Ovary (tissue), 3 donors: ENCODE measurements at regions not wholly inside any gene's neighbourhood (a gene's known extent, or its start where the extent isn't known, plus 50 kb on each side); places are given as distances from the start of the nearest gene placed in this dataset.
"Not testable (repeated sequence)": the region's sequence is repeated elsewhere in the genome, so short reads cannot be mapped to it uniquely, and the experiment has no call there.

Source experiments
- POLR2A ChIP-seq: fragments of 450-650 bp; IDR thresholded peaks from one replicate; pipeline ENCODE4 v1.6.1; 2017; ENCODE audit warnings: antibody characterized with exemption, mild to moderate bottlenecking, moderate library complexity
- TF ChIP-seq, protein P1 (sequence below), 3 donors: fragments of 450-650 bp in 2 of 3; fragments of 200-600 bp in 1 of 3; IDR thresholded peaks; one replicate each; pipeline versions ENCODE4 v1.5.1 to v1.8.0; 2016 to 2022; ENCODE audit warnings: antibody characterized with exemption in 3 of 3, mild to moderate bottlenecking in 1 of 3
- donor health status: DM: no; HTN: no; CAD: no.

DNA sequence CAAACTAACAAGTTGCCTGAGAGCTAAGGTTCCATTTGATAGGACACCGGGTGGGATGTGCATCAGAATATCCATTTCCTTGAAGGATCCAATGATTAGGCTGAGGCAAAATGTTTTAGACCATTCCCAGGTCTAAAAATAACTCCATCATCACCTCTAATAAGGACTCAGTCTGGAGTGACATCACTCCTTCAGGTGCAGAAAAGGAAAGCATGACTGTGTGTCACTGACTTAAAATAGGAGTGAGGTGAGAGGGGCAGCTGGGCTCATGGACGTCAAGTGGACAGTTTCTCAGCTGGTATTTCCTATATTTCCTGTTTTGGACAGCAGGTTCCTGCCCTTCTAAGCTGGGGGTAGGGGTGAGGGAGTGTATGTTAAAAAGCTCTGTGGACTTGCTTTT, 135.9 kb upstream of the PLGLB2 start:
- TF ChIP-seq, protein P1, sequence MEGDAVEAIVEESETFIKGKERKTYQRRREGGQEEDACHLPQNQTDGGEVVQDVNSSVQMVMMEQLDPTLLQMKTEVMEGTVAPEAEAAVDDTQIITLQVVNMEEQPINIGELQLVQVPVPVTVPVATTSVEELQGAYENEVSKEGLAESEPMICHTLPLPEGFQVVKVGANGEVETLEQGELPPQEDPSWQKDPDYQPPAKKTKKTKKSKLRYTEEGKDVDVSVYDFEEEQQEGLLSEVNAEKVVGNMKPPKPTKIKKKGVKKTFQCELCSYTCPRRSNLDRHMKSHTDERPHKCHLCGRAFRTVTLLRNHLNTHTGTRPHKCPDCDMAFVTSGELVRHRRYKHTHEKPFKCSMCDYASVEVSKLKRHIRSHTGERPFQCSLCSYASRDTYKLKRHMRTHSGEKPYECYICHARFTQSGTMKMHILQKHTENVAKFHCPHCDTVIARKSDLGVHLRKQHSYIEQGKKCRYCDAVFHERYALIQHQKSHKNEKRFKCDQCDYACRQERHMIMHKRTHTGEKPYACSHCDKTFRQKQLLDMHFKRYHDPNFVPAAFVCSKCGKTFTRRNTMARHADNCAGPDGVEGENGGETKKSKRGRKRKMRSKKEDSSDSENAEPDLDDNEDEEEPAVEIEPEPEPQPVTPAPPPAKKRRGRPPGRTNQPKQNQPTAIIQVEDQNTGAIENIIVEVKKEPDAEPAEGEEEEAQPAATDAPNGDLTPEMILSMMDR (IDR thresholded peaks at IDR 0.05): not testable (repeated sequence)
- not testable (repeated sequence) for TF ChIP-seq POLR2A
